GDM1 (cell line): ENCODE measurements at regions not wholly inside any gene's neighbourhood (a gene's known extent, or its start where the extent isn't known, plus 50 kb on each side); places are given as distances from the start of the nearest gene placed in this dataset.

Source experiments
- DNase-seq: peaks from one replicate; lab custom pipeline; 2025; lab: John Stamatoyannopoulos, UW

DNA sequence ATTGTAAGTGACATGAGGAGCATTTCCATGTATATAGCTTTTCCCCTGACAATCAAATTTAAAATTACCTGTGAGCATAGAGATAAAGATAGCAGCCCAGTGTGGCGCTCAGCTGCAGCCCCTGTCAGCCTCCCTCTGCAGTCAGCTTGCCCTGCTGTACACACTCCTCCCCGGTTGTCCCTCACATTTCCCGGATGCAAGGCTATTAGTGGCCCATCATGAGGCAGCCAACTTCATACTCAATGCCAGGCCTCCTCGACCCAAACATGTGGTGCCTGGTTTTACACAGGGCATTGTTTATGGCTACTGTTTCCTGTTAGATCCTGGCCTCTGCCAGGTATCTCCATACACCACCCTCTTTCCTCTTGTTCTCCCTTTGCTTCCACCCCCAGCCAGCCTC, 116.1 kb upstream of the SH3BP4 start:
- DNase-seq: no peak

DNA sequence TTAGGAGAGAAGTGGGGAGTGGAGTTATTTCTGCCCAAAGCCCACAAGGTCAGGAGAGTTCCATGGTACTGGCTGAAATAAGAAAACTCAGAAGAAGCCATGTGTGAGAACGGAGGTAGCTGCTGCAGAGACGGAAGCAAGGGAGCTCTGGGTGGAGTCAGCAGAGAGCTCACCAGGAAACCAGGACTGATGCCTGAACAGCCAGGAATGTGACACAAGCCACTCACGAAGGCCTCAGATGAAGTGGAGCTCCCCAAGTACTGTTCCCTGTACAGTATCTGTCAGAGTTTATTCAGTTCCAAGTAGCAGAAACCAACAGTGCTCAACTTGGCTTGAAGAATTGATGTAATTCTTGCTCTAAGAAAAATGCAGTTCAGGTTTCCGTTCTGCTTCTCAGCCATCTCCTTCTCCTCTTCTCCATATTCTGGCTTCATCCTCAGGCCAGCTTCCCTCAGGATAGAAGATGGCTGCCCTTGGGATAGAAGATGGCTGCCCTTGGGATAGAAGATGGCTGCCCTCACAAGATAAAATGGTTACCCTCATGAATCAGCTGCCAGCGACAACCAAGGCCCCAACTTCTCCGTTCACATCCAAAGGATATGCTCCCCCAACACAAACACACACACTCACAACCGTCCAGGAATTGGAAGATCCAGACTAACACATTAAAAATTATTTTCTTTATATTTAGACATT, 117.4 kb upstream of the SH3BP4 start:
- no peak for DNase-seq

DNA sequence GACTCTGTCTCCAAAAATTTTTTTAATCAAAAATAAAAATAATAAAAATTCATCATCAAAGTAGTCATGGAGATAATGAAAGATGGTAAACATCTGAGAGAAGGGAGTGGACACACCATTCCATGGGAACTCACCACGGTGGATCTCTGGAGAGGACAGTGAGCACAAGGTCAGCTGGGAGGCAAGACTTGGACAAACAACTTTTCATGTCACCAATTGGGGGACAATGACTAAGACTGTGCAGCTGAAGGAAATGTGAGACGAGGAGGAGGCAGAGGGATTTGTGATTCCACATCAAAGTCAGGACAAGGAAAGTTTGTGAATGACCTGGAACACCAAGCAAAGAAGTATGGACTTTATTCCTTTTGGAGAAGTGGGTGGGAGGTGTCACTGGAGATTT, 121.0 kb upstream of the SH3BP4 start:
- no peak for DNase-seq

DNA sequence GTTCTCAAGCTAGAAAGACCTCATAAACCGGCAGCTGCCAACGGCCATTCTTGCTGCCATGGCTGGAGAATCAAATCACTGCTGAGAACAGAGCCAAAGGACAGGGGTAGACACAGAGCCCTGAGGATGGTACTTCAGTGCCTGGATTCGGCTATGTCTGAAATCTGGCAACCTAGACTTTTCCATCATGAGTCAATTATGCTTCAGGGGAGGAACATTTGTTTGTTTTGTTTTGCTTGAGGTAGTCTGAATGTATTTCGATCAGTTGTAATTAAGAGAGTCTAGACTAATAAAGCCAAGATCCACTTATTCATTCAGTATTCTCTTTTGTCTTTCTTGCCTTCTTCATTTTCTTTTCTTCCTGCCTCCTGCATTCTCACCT, 122.8 kb upstream of the SH3BP4 start:
- DNase-seq: no peak

DNA sequence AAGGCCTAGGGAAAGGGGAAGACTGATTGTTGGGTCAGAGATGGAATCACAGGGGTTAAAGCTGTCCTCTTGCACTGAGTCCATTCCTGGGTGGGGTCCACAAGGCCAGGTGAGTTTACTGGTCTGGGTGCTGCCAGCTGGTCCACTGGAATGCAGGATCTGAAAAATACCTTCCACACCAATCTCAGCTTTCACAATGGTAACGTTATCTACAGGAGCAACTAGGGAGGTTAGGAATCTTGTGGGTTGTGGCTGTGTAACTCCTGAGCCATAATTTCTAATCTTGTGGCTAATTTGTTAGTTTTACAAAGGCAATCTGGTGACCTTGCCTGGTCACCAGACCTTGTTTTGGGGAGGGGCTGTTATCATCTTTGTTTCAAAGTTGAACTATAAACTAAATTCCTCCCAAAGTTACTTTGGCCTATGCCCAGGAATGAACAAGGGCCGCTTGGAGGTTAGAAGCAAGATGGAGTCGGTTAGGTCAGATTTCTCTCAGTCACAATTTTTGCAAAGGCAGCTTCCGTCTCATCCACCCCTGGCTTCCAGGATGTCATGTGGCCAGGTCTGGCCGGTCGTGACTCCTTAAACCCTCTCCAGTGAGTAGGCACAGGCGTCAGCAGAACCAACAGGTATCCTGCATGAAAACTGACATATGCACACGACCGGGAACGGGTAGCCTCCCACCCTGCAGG, 123.3 kb upstream of the SH3BP4 start:
- DNase-seq: no peak

DNA sequence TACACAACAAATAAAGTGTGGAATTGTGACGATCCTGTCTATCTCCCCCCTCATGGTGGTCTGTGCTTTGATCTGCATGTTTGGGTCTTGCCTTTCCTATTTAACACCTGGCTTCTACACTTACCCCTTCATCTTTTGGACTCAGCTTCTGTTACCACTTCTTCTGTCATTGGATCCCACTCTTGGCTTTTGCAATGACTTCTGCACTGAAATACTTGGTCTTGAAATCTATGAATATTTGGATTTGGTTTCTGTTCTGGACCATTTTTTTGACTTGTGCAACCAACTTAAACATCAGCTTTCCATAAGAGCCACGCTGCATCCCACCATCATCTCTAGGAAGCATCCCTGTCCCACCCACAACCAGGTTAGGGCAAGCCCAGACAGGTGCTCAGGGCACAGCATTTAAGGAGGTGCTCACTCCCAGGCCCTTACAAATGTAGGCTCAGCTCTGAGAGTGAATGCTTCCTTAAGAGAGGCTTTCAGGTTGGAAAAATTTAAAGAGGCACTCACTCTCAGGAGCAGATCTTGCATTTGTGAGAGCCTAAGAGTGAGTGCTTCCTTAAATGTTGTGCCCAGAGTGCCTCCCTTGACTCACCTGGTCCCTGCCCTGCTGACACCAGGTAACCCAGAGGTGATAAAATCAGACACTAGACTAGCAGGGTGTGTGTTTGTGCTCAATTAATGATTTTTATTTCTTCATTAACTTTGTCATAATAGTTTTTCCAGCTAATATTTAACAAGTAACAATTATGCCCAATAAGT, 124.5 kb upstream of the SH3BP4 start:
- DNase-seq: no peak

DNA sequence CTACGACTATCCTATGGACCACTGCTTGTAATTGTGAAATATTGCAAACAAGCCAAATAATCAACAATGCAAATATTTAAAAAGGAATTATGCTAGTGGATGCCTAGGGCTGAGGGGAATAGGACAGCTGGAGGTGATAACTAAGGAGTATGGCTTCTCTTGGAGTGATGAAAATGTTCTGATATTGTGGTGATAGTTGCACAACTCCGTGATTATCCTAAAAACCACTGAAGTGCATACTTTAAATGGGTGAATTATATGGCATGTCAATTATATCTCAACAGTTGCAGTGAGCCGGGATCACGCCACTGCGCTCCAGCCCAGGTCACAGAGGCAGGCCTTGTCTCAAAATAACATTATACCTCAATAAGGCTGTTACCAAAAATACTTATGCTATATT, 125.1 kb upstream of the SH3BP4 start:
- DNase-seq: no peak

DNA sequence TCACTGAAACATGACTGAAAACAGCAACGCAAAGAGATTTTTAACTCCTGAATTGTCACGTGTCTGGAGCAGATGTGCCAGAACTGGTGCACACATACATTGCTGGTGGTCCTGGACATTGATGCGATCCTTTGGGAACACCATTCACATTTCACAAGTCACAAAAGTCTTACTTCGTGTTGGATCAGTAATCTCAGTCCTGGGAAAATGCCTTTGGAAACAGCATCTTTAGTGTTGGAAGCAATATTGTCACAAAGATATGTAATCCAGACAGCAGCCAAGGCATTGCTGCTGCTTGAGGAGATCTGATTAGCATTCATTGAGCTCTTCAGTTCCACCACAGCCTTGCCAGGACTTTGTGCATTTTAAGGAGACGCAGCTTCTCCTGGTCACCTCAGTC, 126.2 kb upstream of the SH3BP4 start:
- DNase-seq: no peak

DNA sequence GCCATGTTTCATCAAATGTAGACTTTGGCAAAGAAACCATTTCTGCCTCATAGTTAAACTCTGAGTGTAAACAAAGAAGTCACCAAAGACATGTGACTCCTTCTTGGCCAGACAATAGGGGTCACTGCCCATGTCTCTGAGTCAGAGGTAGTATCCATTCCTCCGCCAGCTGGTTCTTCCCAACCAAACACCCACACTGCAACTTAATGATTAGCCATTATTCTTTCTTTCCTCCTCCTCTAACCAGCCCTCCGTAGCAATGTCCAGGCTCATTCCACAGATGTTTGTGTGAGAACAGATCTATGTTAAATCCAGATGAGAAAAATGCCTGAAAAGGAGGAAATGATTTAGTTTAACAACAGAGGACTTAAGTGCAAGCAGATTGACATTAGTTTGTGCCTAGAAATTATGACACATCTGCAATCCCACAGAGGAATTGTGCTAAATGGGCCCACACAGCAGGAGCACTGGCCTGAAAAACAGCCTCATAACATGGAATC, 127.9 kb upstream of the SH3BP4 start:
- DNase-seq: no peak

DNA sequence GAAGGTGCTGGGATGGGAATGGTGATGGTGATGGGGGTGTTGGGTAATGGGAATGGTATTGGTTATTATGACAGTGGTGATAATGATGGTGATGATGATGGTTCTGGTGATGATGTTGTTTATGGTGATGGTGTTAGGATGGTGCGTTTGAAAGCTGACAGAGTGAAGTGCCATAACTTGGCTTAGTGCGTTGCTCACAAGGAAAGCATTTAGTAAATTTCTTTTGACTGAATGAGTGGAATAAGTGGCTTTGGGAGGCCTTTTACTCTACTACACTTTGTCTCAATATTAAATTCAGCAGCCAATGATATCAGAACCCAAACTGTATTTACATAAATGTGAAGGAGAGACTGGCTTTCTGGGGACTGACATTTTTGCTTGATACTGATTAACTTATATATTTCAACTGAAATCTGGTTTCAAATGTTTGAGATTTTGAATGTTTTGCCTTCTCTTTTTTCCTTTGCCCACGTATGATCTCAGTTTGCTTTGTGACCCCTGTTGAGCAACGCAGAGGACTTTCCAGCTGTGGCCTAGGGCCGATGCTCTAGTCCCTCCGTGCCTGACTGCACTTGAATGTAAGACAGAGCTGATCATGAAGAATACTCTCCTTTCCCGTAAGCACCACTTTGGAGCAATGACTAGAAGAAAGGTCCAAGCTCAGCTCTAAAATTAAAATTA, 128.5 kb upstream of the SH3BP4 start:
- no peak for DNase-seq

DNA sequence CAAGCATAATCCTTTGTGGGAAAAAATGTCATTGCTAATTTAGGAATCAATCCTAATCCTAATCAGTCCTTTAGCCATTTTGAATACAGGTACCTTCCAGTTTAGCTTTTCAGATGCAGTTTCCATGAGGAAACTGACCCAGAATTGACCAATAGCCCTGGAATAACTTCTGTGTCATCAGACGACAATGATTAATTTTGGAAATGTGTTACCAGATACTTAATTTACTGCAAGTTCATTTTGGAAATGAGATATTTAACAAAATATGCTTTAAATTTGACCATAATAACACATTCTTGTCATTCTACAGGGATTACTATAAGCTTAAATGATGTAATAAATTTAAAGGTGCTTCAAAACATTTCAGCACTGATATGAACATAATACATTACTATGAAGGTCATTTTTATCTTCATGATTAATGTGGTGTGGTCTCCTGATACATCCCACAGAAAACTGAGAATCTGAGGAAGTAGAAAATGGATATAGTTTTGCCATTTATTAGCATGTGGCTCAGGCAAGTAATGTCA, 129.8 kb upstream of the SH3BP4 start:
- no peak for DNase-seq

DNA sequence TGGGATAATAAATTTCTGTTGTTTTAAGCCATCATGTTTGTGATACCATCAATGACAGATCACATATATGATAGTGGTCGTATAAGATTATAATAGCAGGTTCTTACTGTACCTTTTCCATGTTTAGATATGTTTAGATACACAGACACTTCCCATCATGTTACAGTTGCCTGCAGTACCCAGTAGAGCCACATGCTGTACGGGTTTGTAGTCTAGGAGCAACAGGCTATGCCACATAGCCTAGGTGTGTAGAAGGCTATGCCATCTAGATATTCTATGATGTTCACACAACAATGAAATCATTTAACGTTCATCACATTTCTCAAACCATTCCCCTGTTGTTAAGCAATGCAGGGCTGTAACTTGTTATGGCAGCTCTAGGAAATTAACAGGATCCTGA, 132.9 kb upstream of the SH3BP4 start:
- no peak for DNase-seq

DNA sequence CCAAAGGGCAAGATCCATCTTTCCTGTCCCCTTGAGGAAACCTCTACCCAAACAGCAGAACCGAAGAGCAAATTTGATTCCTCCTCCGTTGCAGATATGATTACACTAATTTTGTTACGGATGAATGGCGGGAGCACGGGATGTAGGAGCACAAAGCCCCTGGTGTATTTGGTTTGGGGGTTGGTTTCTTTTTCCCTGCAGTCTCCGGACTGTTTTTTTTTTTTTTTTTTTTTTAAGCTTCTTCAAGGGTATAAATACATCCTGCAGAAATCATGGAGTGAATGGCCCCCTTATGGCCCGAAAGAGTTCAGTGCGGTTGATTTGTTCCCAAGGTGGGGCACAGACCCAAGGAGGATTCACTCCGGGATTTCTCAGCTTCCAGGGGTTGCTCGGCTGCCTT, 135.3 kb upstream of the SH3BP4 start:
- no peak for DNase-seq

DNA sequence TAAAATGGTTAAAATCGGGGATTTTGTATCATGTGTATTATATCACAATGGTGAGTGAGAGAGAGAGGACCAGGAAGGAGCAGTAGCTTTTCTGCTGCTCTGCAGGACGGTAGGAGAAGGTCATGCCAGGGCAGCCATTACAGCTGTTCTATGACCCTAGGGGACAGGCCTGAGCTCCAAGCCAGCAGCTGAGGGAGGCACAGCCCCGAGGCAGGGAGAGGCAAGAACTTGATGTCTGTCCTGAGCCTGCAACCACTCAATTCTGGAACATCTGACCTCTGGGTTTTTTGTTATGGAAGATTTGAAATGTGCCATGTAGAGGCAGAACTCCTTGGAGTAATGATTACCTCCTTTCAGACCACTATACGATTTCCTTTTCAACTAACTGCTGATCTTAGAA, 135.8 kb upstream of the SH3BP4 start:
- DNase-seq: no peak

DNA sequence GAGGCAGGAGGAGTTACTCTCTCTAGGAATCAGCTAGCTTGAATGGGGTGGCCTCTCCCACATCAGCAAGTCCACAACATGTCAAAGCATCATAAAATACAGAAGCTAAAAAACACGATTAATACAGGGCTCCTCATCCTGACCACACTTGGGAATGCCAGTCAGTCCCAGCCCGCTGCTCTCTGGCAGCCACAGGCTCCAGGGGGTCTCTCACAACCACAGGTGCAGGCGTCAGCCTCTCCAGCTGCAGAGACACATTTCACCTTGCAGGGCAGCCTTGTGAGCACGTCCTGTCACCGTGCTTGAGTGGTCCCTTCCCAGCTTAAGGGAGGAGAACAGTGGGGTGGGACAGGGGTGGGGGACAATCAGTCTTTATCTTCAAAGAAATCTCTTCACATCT, 137.4 kb upstream of the SH3BP4 start:
- no peak for DNase-seq

DNA sequence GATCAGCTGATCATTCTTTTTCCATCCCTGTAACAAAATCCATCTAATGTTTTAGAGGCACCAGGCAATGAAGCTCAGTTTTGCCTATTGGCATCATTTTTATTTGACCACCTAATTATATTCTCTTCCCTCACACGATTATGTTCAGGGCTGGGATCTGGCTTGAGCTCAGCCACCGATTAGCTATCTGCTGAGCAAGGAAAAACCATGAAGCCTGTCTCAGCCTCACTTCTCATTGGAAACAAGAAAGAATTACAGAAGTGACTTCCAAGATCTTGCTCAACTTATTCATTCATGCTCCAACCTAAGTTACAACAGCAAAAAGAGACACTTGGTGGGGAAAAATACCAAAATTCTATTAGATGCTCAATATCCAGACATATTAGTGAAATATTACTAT, 139.0 kb upstream of the SH3BP4 start:
- no peak for DNase-seq

DNA sequence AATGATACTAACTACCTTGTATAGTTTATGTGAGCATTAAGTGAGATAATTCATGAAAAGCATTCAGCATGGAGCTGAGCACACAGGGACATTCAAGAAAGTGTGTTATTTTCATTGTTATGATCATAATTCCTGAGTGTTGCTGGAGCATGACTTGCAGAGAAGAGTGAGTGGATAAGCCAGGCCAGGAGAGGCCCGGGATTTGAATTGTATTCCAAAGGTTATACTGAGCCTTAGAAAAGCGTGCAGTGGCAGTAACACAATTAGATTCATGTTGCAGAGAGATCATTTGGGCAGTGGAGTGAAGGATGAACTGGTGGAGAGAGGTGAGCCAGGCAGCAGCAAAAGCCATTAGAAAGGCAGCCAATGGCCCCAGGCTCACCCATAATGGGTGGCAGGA, 142.9 kb upstream of the SH3BP4 start:
- DNase-seq: no peak

DNA sequence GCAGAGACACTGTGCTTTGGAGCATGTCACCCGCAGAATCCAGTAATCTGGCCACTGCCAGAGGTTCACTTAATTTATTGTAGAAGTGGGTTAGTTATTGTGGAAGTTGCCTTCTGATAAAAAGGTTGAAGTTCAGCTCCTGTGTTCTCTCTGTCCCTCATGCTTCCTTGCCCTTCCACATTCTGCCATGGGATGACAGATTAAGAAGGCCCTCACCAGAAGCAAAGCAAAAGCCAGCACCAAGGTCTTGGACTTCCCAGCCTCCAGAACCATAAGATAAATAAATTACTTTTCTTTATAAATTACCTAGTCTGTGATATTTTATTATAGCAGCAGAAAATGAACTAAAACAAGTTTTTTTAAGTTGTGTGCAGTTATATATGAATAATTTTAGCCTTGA, 145.0 kb upstream of the SH3BP4 start:
- no peak for DNase-seq

DNA sequence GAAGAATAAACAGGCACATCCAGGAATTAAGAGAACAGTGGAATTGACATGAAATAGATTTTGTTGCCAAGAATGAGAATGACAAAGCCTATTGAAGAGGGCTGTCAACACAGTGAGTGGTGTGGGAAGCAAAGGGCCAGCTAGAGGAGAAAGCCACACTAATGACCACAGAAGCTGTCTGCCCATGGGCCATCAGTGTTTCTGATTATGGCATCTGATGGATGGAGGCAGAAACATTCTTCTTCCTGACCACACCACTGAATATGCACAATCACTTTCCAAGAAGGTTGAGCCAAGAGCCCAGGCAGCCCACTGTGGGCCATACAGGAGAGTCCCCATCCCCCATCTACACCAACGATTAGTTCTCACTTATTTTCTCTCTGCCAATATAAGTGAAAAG, 146.0 kb upstream of the SH3BP4 start:
- DNase-seq: no peak

DNA sequence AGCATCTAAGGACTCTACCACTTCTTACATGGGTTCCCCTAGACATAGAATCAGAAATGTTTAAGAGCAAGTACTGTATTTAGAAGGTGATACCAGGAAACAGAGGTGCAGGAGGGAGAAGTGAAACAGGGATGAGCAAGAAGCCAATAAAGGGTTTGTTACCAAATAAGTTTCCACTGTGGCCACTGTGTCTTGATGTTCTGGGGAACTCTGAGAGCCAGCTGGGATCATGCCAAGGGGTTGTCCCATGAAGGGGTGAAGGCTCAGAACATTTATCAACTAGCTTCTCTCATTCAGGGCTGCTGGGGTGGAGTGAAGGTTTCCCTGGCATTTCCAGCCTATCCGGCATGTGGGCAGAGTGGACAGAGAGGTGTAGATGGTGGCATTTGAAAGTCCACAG, 147.1 kb upstream of the SH3BP4 start:
- no peak for DNase-seq

DNA sequence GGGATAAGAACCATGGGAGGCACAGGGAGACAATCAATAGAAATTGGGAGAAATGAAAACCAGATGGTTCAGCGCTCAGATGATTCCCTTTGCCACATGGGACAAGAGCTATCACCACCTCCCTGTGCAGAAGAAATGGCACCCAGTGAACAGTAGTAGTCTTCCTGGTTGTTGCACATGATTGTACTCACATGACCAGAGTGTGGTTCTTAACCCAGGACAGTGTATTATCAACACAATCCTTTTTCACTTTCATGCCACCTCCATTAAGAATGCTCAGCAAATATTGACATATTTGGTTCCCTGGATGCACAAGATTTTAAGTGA, 149.0 kb upstream of the SH3BP4 start:
- DNase-seq: no peak

DNA sequence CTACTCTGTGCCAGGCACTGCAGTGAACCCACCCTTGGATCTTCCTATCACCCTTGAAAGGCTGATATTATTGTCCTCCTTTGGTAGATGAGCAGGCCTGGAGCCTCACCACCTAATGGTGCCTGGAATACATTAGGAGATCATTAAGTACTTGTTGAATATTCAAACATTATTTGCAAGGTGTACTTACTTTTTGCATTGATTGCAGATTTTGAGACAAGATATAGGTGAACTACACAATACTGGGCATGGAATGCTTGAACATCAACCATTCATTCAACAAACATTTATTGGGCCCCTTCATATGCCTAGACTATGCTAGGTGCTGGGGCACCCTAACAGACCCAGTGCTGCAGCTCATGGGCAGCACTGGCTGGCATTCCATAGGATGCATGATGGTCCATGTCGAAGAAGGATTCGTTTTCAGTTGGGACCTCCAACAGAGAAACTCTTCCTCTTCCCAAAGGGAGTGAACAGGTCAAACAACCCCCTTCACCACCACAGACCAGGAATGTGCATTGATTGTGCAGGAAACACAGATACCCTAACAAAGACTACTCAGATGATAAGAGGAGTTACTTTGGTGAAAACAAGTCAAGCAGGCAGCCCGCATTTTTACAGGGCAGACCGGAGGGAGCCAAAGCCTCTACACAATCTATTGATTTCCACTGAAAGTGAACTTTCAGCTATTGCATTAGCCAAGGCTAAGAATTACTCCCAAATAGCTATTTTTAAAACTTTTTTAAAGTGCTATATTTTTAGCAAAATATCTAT, 149.6 kb upstream of the SH3BP4 start:
- no peak for DNase-seq
